GM12872 (cell line): ENCODE measurements at regions not wholly inside any gene's neighbourhood (a gene's known extent, or its start where the extent isn't known, plus 50 kb on each side); places are given as distances from the start of the nearest gene placed in this dataset.
A peak's percentile ranks its signal among the peaks of the same experiment; 100 is the strongest.

Experiments used
- TF ChIP-seq, protein P1 (sequence below): IDR thresholded peaks from 3 replicates; pipeline ENCODE4 v1.5.1; 2011; ENCODE audit warnings: low read depth, mild to moderate bottlenecking, low read length, moderate library complexity; ENCODE audit not compliant: insufficient read depth

GRCh38 chr5:101679816-101680215 is 616.3 kb downstream of the SLCO4C1 start:
- TF ChIP-seq, protein P1, sequence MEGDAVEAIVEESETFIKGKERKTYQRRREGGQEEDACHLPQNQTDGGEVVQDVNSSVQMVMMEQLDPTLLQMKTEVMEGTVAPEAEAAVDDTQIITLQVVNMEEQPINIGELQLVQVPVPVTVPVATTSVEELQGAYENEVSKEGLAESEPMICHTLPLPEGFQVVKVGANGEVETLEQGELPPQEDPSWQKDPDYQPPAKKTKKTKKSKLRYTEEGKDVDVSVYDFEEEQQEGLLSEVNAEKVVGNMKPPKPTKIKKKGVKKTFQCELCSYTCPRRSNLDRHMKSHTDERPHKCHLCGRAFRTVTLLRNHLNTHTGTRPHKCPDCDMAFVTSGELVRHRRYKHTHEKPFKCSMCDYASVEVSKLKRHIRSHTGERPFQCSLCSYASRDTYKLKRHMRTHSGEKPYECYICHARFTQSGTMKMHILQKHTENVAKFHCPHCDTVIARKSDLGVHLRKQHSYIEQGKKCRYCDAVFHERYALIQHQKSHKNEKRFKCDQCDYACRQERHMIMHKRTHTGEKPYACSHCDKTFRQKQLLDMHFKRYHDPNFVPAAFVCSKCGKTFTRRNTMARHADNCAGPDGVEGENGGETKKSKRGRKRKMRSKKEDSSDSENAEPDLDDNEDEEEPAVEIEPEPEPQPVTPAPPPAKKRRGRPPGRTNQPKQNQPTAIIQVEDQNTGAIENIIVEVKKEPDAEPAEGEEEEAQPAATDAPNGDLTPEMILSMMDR, result no peak

DNA sequence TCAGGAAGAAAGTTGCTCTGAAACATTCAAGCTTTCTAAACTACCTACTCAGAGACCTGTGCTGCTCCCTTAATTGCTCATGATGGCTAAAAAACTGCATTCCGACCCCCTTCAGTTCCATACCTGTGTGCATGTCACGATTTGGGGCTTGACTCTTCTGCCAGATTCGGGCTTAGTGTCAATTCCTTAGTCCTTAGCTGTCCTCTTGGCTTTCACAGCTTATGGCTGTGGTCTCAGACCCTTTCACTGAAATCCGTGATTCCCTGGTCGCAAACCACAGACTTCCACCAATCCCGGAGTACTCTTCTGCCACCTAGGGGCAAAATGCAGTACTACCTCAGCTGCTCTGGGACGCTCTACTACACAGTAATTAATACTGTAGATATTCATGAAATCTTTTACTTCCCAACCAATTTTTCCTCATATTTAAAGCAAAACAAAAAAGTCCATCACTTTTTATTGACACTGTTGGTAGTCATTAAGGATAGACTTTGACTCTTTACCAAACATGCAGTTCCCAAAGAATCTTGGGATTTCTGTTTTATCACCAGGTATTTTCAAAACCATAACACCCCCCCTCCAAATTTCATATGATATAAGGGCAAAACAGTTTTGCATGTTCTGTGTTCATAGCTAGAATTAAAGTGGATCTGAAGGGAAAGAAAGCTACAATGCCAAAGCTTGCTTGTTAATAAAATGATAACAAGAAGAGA is 617.4 kb downstream of the SLCO4C1 start:
- TF ChIP-seq, protein P1, result peak; percentile 92

DNA sequence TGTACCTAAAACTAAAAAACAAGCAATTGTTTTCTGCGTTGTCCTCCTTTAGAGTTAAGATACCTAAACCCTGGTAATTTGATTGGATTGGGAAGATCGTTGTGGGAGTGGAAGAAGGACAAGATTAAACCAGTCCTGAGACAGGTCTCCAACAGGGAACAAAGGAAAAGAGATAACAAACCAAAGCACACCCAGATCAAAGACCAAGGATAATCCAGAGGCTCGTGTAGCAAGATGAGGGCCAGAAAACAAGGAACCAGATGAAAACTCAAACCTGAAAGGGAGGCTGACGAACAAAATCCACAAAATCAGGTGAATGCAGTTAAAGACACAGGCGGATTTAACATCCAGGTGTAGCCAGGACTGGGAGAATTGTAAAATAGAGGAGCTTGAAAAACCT is 618.1 kb downstream of the SLCO4C1 start:
- TF ChIP-seq, protein P1, result no peak

- TF ChIP-seq, protein P1, result no peak
Observed at GRCh38 chr5:101676646-101677045, 619.4 kb downstream of the SLCO4C1 start.

GRCh38 chr5:101675510-101676219 is 620.4 kb downstream of the SLCO4C1 start:
- TF ChIP-seq, protein P1, result no peak

DNA sequence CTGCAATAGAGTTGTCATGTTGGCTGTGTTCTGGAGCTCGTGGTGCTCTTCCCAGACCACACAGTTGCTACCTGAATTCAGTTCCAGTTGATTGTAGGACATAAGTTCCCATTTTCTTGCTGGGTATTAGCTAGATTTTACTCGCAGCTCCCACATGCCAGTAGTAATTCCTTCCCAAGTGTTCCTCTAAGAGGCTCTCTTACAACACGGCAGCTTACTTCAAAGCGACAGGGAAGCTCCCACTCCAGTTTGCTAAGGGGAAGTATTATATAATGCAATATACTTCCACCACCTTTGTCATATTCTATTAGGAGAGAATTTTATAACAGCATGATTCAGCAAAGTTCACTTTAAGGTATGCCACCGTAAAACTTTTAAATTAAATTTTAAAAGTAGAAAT is 623.0 kb downstream of the SLCO4C1 start:
- TF ChIP-seq, protein P1, result no peak

DNA sequence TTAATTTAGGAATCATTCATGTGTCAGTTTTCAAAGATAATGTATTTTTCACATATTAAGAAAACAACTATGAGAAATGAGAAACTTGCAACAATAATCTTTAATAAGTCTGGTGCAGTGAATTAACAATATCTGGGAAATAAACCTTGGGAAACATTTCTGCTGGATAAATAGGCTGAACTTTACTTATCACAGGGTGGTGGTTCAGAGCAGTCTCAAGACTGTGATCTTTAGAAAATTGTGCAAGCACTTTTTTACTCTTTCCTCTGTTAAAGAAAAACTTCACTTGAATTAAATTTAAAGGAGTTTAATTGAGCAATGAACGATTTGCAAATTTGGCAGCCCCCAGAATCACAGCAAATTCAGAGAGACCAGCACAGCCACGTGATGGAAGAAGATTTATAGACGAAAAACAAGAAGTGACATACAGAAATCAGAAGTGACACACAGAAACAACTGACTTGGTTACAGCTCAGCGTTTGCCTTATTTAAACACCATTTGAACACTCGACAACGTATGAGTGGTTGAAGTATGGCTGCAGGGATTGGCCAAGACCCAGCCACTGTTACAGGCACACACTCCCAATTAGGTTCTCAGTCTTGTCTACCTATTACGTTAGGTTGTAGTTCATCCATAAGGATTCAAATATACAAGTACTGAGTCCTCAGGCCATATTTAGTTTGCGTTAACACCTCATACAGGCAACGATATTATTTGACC is 631.9 kb downstream of the SLCO4C1 start:
- TF ChIP-seq, protein P1, result no peak
